Activated naive CD4-positive, alpha-beta T cell treated with anti-CD3 and anti-CD28 coated beads for 36 hours (primary cell): ENCODE measurements at regions not wholly inside any gene's neighbourhood (a gene's known extent, or its start where the extent isn't known, plus 50 kb on each side); places are given as distances from the start of the nearest gene placed in this dataset.
"Not testable (repeated sequence)": the region's sequence is repeated elsewhere in the genome, so short reads cannot be mapped to it uniquely, and the experiment has no call there.

Experiments
- CTCF ChIA-PET: fragments of 350-600 bp; sonication (Branson Sonifier 250); formaldehyde crosslinking; loops from one replicate; lab custom pipeline; 2021; ENCODE audit warnings: antibody characterized with exemption; lab: Charles Lee
- DNase-seq: peaks from one replicate; pipeline ENCODE4 v3.0.0-alpha.2; 2020
- H3K27ac Mint-ChIP-seq: one replicate; pipeline ENCODE4 v1.8.0; 2021; ENCODE audit warnings: mild to moderate bottlenecking, mixed read lengths
- H3K27me3 Mint-ChIP-seq: one replicate; pipeline ENCODE4 v1.8.0; 2021; ENCODE audit warnings: low read depth, mixed read lengths
- H3K36me3 Mint-ChIP-seq: one replicate; pipeline ENCODE4 v1.8.0; 2021; ENCODE audit warnings: low read depth, mixed read lengths
- H3K4me1 Mint-ChIP-seq: one replicate; pipeline ENCODE4 v1.8.0; 2021; ENCODE audit warnings: low read depth, mixed read lengths
- H3K4me3 Mint-ChIP-seq: one replicate; pipeline ENCODE4 v1.8.0; 2021; ENCODE audit warnings: mild to moderate bottlenecking, moderate library complexity, mixed read lengths
- H3K9me3 Mint-ChIP-seq: one replicate; pipeline ENCODE4 v1.8.0; 2021; ENCODE audit warnings: mixed read lengths
- intact Hi-C: fragments of 100-400 bp; cut with micrococcal nuclease; formaldehyde crosslinking; loops from one replicate; pipeline ENCODE4 v1.15.1; 2023

GRCh38 chr2:144796936-144797335 lies 277.0 kb upstream of the ZEB2 start:
- intact Hi-C loops = no loop called here
- H3K4me1 Mint-ChIP-seq = no peaks in the 10 kb centered on the region
- no peak for DNase-seq
- H3K36me3 Mint-ChIP-seq = no peaks in the 10 kb centered on the region
- CTCF ChIA-PET = no interaction called here
- no peak overlapping the region for H3K27ac Mint-ChIP-seq
- H3K27me3 Mint-ChIP-seq = no peaks in the 10 kb centered on the region
- no peak overlapping the region for H3K4me3 Mint-ChIP-seq
- no peaks in the 10 kb centered on the region for H3K9me3 Mint-ChIP-seq

- Mint-ChIP-seq H3K4me1 (no peaks in the 10 kb centered on the region), H3K4me3 (no peak overlapping the region), H3K36me3 (no peaks in the 10 kb centered on the region), H3K27me3 (no peaks in the 10 kb centered on the region), H3K9me3 (no peaks in the 10 kb centered on the region), H3K27ac (no peak overlapping the region)
- intact Hi-C loops = no loop called here
- CTCF ChIA-PET = no interaction called here
- DNase-seq = no peak
Measured at GRCh38 chr2:144796164-144796563, 276.2 kb upstream of the ZEB2 start.

- no peak for DNase-seq
- CTCF ChIA-PET = no interaction called here
- Mint-ChIP-seq H3K27ac (no peak overlapping the region), H3K36me3 (no peaks in the 10 kb centered on the region), H3K4me3 (no peak overlapping the region), H3K27me3 (peaks cover 2% of the 10 kb centered on the region), H3K4me1 (no peaks in the 10 kb centered on the region), H3K9me3 (no peaks in the 10 kb centered on the region)
- intact Hi-C loops = no loop called here
Measured at GRCh38 chr2:144785253-144785652, 265.3 kb upstream of the ZEB2 start.

DNA sequence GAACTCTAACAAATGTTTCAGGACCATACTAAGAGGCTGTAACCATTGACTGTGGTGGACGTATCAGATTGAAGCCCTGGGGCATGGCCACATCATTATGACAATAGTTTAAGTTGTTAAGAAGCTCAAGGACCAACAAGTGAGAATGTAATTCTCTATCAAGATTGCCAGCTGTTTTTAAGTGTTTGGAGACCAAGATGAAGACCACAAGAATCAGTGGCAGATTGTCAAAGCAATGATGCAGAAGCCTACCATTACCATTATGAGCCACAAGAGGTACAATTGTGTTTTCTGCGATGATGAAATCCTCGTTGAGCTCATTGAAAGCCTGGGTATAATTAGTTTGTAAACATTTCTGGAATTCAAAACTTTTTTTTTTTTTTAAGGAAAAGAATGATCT lies 261.1 kb upstream of the ZEB2 start:
- H3K9me3 Mint-ChIP-seq = no peaks in the 10 kb centered on the region
- no peak overlapping the region for H3K27ac Mint-ChIP-seq
- H3K4me3 Mint-ChIP-seq = no peak overlapping the region
- intact Hi-C loops = no loop called here
- no peaks in the 10 kb centered on the region for H3K27me3 Mint-ChIP-seq
- no peak for DNase-seq
- CTCF ChIA-PET = no interaction called here
- no peaks in the 10 kb centered on the region for H3K36me3 Mint-ChIP-seq
- no peaks in the 10 kb centered on the region for H3K4me1 Mint-ChIP-seq

DNA sequence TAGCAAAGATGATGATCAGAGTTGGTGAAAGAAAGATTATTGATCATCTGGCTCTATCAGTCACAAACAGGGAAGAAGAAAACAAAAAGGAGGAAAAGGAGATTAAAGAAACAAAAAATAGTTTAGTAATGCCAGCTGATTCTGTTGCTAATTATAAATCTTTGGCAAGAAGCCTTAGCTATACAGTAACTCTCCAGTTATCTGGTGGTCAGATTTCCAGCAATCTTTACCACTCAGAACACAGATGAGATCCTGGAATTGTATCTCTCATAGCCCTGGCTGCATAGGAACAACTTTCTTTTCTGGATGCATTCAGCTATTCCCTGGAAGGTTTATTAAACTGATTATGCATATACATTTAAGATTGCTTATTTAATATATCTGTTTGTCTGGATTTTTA lies 256.8 kb upstream of the ZEB2 start:
- intact Hi-C loops = no loop called here
- H3K9me3 Mint-ChIP-seq = no peaks in the 10 kb centered on the region
- H3K4me1 Mint-ChIP-seq = no peaks in the 10 kb centered on the region
- H3K27ac Mint-ChIP-seq = no peak overlapping the region
- no peaks in the 10 kb centered on the region for H3K36me3 Mint-ChIP-seq
- no peak for DNase-seq
- H3K4me3 Mint-ChIP-seq = no peak overlapping the region
- CTCF ChIA-PET = interaction anchor here (0.7 kb wide), 1 partner anchor 473 kb away, joined by 3 read pairs; no protein-coding TSS in a partner anchor
- H3K27me3 Mint-ChIP-seq = peaks cover 1% of the 10 kb centered on the region

GRCh38 chr2:144774809-144775208 lies 254.9 kb upstream of the ZEB2 start:
- H3K4me3 Mint-ChIP-seq = no peak overlapping the region
- H3K36me3 Mint-ChIP-seq = no peaks in the 10 kb centered on the region
- intact Hi-C loops = no loop called here
- H3K27ac Mint-ChIP-seq = no peak overlapping the region
- no peak for DNase-seq
- H3K4me1 Mint-ChIP-seq = no peaks in the 10 kb centered on the region
- H3K27me3 Mint-ChIP-seq = peaks cover 1% of the 10 kb centered on the region
- no peaks in the 10 kb centered on the region for H3K9me3 Mint-ChIP-seq
- CTCF ChIA-PET = no interaction called here

GRCh38 chr2:144771348-144771747 lies 251.4 kb upstream of the ZEB2 start:
- no peak overlapping the region for H3K27ac Mint-ChIP-seq
- CTCF ChIA-PET = no interaction called here
- intact Hi-C loops = no loop called here
- H3K36me3 Mint-ChIP-seq = no peaks in the 10 kb centered on the region
- no peak for DNase-seq
- no peaks in the 10 kb centered on the region for H3K4me1 Mint-ChIP-seq
- no peaks in the 10 kb centered on the region for H3K9me3 Mint-ChIP-seq
- H3K27me3 Mint-ChIP-seq = peaks cover 4% of the 10 kb centered on the region
- no peak overlapping the region for H3K4me3 Mint-ChIP-seq

DNA sequence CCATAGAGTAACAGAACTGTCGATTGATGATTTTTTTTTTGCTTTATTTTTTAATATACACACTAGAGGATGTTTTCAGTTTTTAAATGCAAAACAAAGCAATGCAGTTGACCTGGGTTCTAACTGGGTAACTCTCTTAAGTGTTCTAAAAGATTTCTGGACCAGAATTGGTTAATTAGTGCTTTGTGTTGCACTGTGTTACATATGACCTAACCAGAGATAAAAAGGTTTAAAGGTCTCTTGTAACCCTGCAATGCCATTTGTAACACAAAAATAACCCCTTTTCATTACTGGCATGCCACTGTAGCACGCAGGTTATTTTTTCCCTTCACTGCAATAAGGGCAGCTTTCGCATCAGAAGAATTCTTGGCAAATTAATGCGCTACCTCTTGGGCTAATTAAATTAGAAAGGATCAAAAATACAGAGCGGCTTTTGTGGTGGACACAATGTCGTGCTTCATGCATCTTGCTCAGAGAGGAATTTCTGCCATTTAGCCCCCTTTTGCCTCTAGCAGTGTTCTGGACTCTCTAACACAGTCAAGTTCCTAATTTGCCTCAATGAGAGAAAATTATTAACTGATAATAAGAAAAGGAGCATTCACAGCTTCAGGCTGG lies 250.8 kb upstream of the ZEB2 start:
- H3K27me3 Mint-ChIP-seq = peaks cover 4% of the 10 kb centered on the region
- H3K27ac Mint-ChIP-seq = no peak overlapping the region
- H3K36me3 Mint-ChIP-seq = no peaks in the 10 kb centered on the region
- H3K4me3 Mint-ChIP-seq = no peak overlapping the region
- intact Hi-C loops = no loop called here
- H3K4me1 Mint-ChIP-seq = no peaks in the 10 kb centered on the region
- no peaks in the 10 kb centered on the region for H3K9me3 Mint-ChIP-seq
- no peak for DNase-seq
- CTCF ChIA-PET = no interaction called here

GRCh38 chr2:144760939-144761338 lies 241.0 kb upstream of the ZEB2 start:
- H3K27me3 Mint-ChIP-seq, DNase-seq, H3K4me1 Mint-ChIP-seq, CTCF ChIA-PET, H3K4me3 Mint-ChIP-seq, H3K36me3 Mint-ChIP-seq, intact Hi-C loops, H3K27ac Mint-ChIP-seq, H3K9me3 Mint-ChIP-seq: not testable (repeated sequence)

DNA sequence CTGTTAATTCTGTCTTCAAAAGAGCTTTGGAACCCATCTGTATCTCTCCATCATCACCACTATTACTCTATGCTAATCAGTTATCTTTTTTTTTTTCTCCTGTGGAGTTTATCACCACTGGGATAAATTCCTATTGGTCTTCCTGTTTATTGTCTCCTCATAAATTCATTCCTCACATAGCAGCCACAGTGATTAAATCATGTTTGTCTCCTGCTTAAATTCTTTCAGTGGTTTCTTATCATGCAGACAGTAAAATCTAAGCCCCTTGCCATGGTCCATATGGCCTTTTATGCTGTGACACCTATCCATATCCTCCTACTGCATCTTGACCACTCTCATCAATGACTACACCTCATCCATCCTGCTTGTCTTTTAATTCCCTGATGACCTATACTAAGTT lies 239.8 kb upstream of the ZEB2 start:
- Mint-ChIP-seq H3K9me3 (peaks cover 2% of the 10 kb centered on the region), H3K27me3 (no peaks in the 10 kb centered on the region), H3K4me1 (no peaks in the 10 kb centered on the region), H3K27ac (no peak overlapping the region), H3K4me3 (no peak overlapping the region), H3K36me3 (no peaks in the 10 kb centered on the region)
- CTCF ChIA-PET = no interaction called here
- intact Hi-C loops = no loop called here
- no peak for DNase-seq

- H3K27ac Mint-ChIP-seq, H3K9me3 Mint-ChIP-seq, H3K4me1 Mint-ChIP-seq, intact Hi-C loops, H3K4me3 Mint-ChIP-seq, H3K27me3 Mint-ChIP-seq, CTCF ChIA-PET, DNase-seq, H3K36me3 Mint-ChIP-seq: not testable (repeated sequence)
Measured at GRCh38 chr2:144758196-144758595, 238.3 kb upstream of the ZEB2 start.

GRCh38 chr2:144753416-144753815 lies 233.5 kb upstream of the ZEB2 start:
- no peaks in the 10 kb centered on the region for H3K27me3 Mint-ChIP-seq
- DNase-seq = no peak
- H3K9me3 Mint-ChIP-seq = peaks cover 11% of the 10 kb centered on the region
- H3K4me3 Mint-ChIP-seq = no peak overlapping the region
- intact Hi-C loops = no loop called here
- no peaks in the 10 kb centered on the region for H3K36me3 Mint-ChIP-seq
- H3K4me1 Mint-ChIP-seq = no peaks in the 10 kb centered on the region
- CTCF ChIA-PET = no interaction called here
- H3K27ac Mint-ChIP-seq = no peak overlapping the region

DNA sequence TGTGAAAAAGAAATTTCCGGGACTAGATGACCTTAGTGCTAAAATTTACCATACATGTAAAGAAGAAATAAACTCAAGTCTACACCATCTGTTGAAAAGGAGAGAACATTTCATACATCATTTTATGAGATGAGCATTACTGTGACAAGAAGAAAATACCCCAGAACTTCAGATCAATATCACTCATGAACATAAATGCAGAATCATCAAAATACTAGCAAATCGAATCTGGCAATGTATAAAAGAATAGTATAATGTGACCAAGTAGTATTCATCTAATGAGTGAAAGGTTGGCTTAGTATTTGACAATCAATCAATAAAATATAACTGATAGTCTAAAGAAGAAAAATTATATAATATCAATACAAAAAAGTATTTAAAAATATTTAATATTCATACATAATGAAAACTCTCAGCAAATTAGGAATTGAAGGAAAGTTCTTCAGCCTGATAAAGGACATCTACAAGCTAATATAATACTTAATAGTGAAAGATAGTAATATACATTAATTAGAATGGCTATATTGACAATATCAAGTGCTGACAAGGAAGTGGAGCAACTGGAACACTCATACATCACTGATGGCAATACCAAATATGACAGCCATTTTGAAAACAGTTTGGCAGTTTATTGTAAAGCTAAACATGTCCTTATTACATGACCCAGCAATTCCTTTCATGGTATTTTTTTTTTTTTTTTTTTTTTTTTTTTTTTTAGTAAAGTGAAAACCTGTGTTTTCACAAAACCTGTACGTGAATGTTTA lies 231.4 kb upstream of the ZEB2 start:
- Mint-ChIP-seq H3K36me3 (no peaks in the 10 kb centered on the region), H3K4me3 (no peak overlapping the region), H3K4me1 (no peaks in the 10 kb centered on the region), H3K27me3 (no peaks in the 10 kb centered on the region), H3K9me3 (peaks cover 26% of the 10 kb centered on the region), H3K27ac (no peak overlapping the region)
- intact Hi-C loops = no loop called here
- CTCF ChIA-PET = no interaction called here
- no peak for DNase-seq
